Hepatocyte (in vitro differentiated cells): ENCODE measurements at regions not wholly inside any gene's neighbourhood (a gene's known extent, or its start where the extent isn't known, plus 50 kb on each side); places are given as distances from the start of the nearest gene placed in this dataset.
"Not testable (repeated sequence)": the region's sequence is repeated elsewhere in the genome, so short reads cannot be mapped to it uniquely, and the experiment has no call there.

Experiments
- DNase-seq: peaks from one replicate; pipeline ENCODE4 v3.0.0-alpha.2; 2016; ENCODE audit warnings: low spot score
- H2AFZ ChIP-seq: fragments of 200-600 bp; sonication (generic); 2 replicates; pipeline ENCODE4 v1.6.0; 2016; ENCODE audit warnings: antibody characterized with exemption, mild to moderate bottlenecking
- H3K27ac ChIP-seq: fragments of 200-600 bp; sonication (generic); 2 replicates; pipeline ENCODE4 v1.5.1; 2016; ENCODE audit warnings: mild to moderate bottlenecking
- H3K27me3 ChIP-seq: fragments of 200-600 bp; sonication (generic); 2 replicates; pipeline ENCODE4 v1.6.1; 2016
- H3K36me3 ChIP-seq: fragments of 200-600 bp; sonication (generic); replicated peaks from 2 replicates; pipeline ENCODE4 v1.5.1; 2016; ENCODE audit warnings: low read depth; ENCODE audit not compliant: insufficient read depth
- H3K4me1 ChIP-seq: fragments of 200-600 bp; sonication (generic); 2 replicates; pipeline ENCODE4 v1.5.1; 2016; ENCODE audit warnings: mild to moderate bottlenecking, moderate library complexity; ENCODE audit not compliant: insufficient read depth
- H3K4me2 ChIP-seq: fragments of 200-600 bp; sonication (generic); 2 replicates; pipeline ENCODE4 v1.6.0; 2016
- H3K4me3 ChIP-seq: fragments of 200-600 bp; sonication (generic); 2 replicates; pipeline ENCODE4 v1.5.1; 2016; ENCODE audit warnings: mild to moderate bottlenecking
- H3K79me2 ChIP-seq: fragments of 200-600 bp; sonication (generic); 2 replicates; pipeline ENCODE4 v1.6.0; 2017; ENCODE audit warnings: mild to moderate bottlenecking
- H3K9me2 ChIP-seq: fragments of 200-600 bp; sonication (generic); replicated peaks from 2 replicates; pipeline ENCODE4 v1.6.0; 2017; ENCODE audit warnings: mild to moderate bottlenecking; ENCODE audit not compliant: insufficient read depth
- H3K9me3 ChIP-seq: fragments of 200-600 bp; sonication (generic); 2 replicates; pipeline ENCODE4 v1.5.1; 2016; ENCODE audit warnings: low read depth, mild to moderate bottlenecking
- H4K20me1 ChIP-seq: fragments of 200-600 bp; sonication (generic); 2 replicates; pipeline ENCODE4 v1.6.0; 2016; ENCODE audit warnings: mild to moderate bottlenecking; ENCODE audit not compliant: insufficient read depth, poor library complexity, severe bottlenecking
- CTCF ChIP-seq: fragments of 200-600 bp; sonication (generic); IDR thresholded peaks from 2 replicates; pipeline ENCODE4 v1.5.1; 2016; ENCODE audit warnings: antibody characterized with exemption, mild to moderate bottlenecking; ENCODE audit not compliant: poor library complexity
- EZH2 ChIP-seq: fragments of 200-600 bp; sonication (generic); IDR thresholded peaks from 2 replicates; pipeline ENCODE4 v1.6.1; 2016; ENCODE audit warnings: antibody characterized with exemption, mild to moderate bottlenecking, borderline replicate concordance
- EZH2phosphoT487 ChIP-seq: fragments of 200-600 bp; sonication (generic); IDR thresholded peaks from one replicate; pipeline ENCODE4 v1.6.1; 2018; ENCODE audit warnings: antibody characterized with exemption, mild to moderate bottlenecking, low read depth, moderate library complexity; ENCODE audit not compliant: unreplicated experiment, severe bottlenecking
- WGBS: methylation state at CpG from one replicate; pipeline ENCODE4 v1.1.6; 2016; ENCODE audit warnings: low lambda C conversion rate; ENCODE audit errors: missing lambda C conversion rate; 5-methylcytosine and 5-hydroxymethylcytosine counted together

- 35% methylated on average over 2 of the region's 2 CpGs for WGBS
- no peak for DNase-seq
Measured at GRCh38 chr21:35796844-35797243, 263.5 kb downstream of the SETD4 start.

GRCh38 chr21:35794527-35794926, 265.8 kb downstream of the SETD4 start:
- H2AFZ ChIP-seq, H3K36me3 ChIP-seq, H3K9me2 ChIP-seq, H3K4me3 ChIP-seq, H3K27ac ChIP-seq, DNase-seq, H4K20me1 ChIP-seq, H3K4me2 ChIP-seq, H3K4me1 ChIP-seq, H3K27me3 ChIP-seq, H3K79me2 ChIP-seq, H3K9me3 ChIP-seq: not testable (repeated sequence)
- WGBS = 91% methylated on average over 4 of the region's 4 CpGs

More at GRCh38 chr21:35796844-35797243, 263.5 kb downstream of the SETD4 start:
- no peaks in the 10 kb centered on the region for H4K20me1 ChIP-seq
- no peak overlapping the region for H2AFZ ChIP-seq
- H3K9me3 ChIP-seq = no peaks in the 10 kb centered on the region
- H3K27me3 ChIP-seq = no peaks in the 10 kb centered on the region
- H3K27ac ChIP-seq = no peak overlapping the region
- H3K4me3 ChIP-seq = no peak overlapping the region
- H3K79me2 ChIP-seq = no peaks in the 10 kb centered on the region
- no peaks in the 10 kb centered on the region for H3K4me1 ChIP-seq
- TF ChIP-seq CTCF = no peak
- no peak for TF ChIP-seq EZH2
- TF ChIP-seq EZH2phosphoT487 = no peak
- H3K36me3 ChIP-seq = no peaks in the 10 kb centered on the region
- no peaks in the 10 kb centered on the region for H3K9me2 ChIP-seq
- H3K4me2 ChIP-seq = no peak overlapping the region

- no peaks in the 10 kb centered on the region for H3K27me3 ChIP-seq
- no peaks in the 10 kb centered on the region for H3K9me3 ChIP-seq
Measured at GRCh38 chr21:35792569-35793305, 267.6 kb downstream of the SETD4 start.

More at GRCh38 chr21:35792569-35793305, 267.6 kb downstream of the SETD4 start:
- no peaks in the 10 kb centered on the region for H3K4me1 ChIP-seq
- DNase-seq = no peak
- no peak for TF ChIP-seq CTCF
- no peak for TF ChIP-seq EZH2
- TF ChIP-seq EZH2phosphoT487 = no peak
- peak overlapping the region; percentile 35 for H3K4me2 ChIP-seq
- H3K27ac ChIP-seq = no peak overlapping the region
- no peaks in the 10 kb centered on the region for H3K36me3 ChIP-seq
- H3K4me3 ChIP-seq = no peak overlapping the region
- H3K9me2 ChIP-seq = no peaks in the 10 kb centered on the region
- H3K79me2 ChIP-seq = no peaks in the 10 kb centered on the region
- 86% methylated on average over 5 of the region's 5 CpGs for WGBS
- H2AFZ ChIP-seq = no peak overlapping the region
- H4K20me1 ChIP-seq = no peaks in the 10 kb centered on the region
